ENCODE measurements at regions not wholly inside any gene's neighbourhood (a gene's known extent, or its start where the extent isn't known, plus 50 kb on each side); places are given as distances from the start of the nearest gene placed in this dataset.

- TF ChIP-seq MXI1 (IDR thresholded peaks at IDR 0.05; ENCODE audit: low read depth, low read length) = no peak
These were observed 458.6 kb downstream of the ZNF608 start (continued) for GRCh38 chr5:124287813-124288212.

GRCh38 chr5:124285733-124286132 lies 460.7 kb downstream of the ZNF608 start:
- TF ChIP-seq CHD2 (IDR thresholded peaks at IDR 0.05; ENCODE audit: low read length, partially characterized antibody) = no peak
- no peak for TF ChIP-seq MAX (IDR thresholded peaks at IDR 0.05; ENCODE audit: low read depth)
- no peak for TF ChIP-seq CTCF (IDR thresholded peaks at IDR 0.05)
- TF ChIP-seq NRF1 (IDR thresholded peaks at IDR 0.05; ENCODE audit: low read depth, low read length) = no peak
- TF ChIP-seq ELF1 (IDR thresholded peaks at IDR 0.05) = no peak
- TF ChIP-seq USF2 (IDR thresholded peaks at IDR 0.05; ENCODE audit: borderline replicate concordance, low read depth, low read length) = no peak
- no peak for TF ChIP-seq TAF1 (IDR thresholded peaks at IDR 0.05; ENCODE audit: borderline replicate concordance, low read depth, low read length)
- no peak for TF ChIP-seq NFIC (IDR thresholded peaks at IDR 0.05; ENCODE audit: borderline replicate concordance)
- no peak for TF ChIP-seq FOSL2 (IDR thresholded peaks at IDR 0.05; ENCODE audit: borderline replicate concordance, low read depth)
- TF ChIP-seq REST (IDR thresholded peaks at IDR 0.05; ENCODE audit: low read depth, low read length) = no peak
- no peak for TF ChIP-seq RAD21 (IDR thresholded peaks at IDR 0.05; ENCODE audit: low read length)
- TF ChIP-seq TCF12 (IDR thresholded peaks at IDR 0.05) = no peak
- TF ChIP-seq POLR2AphosphoS5 (IDR thresholded peaks at IDR 0.05; ENCODE audit: low read depth, low read length) = no peak
- POLR2A ChIA-PET = no interaction called here
- H3K9ac ChIP-seq = no peak overlapping the region
- no peaks in the 10 kb centered on the region for H3K9me3 ChIP-seq
- H3K4me3 ChIP-seq (ENCODE audit: low read depth in 2 of 2, low read length in 1 of 2) = no peak overlapping the region
- no peaks in the 10 kb centered on the region for H3K36me3 ChIP-seq (replicated peaks in 1 of 2; ENCODE audit: control insufficient read depth in 1 of 2, insufficient read depth in 2 of 2, low read length in 1 of 2)
- H3K4me1 ChIP-seq (ENCODE audit: control insufficient read depth in 1 of 2, insufficient read depth in 2 of 2, low read depth in 1 of 2, low read length in 1 of 2) = peaks cover 0 to 8% of the 10 kb centered on the region in 2 experiments; a peak in 1 of 4 replicates
- no peak for DNase-seq
- H3F3A ChIP-seq (replicated peaks; ENCODE audit: insufficient read depth) = no peaks in the 10 kb centered on the region
- H4K20me1 ChIP-seq (ENCODE audit: insufficient read depth) = no peaks in the 10 kb centered on the region
- H3K9me2 ChIP-seq = no peaks in the 10 kb centered on the region
- no peak overlapping the region for H3K27ac ChIP-seq (ENCODE audit: low read depth in 2 of 2, low read length in 1 of 2)
- H3K79me2 ChIP-seq (ENCODE audit: insufficient read depth) = no peaks in the 10 kb centered on the region
- WGBS (ENCODE audit: low lambda C conversion rate) = 70% methylated on average over 1 of the region's 1 CpG
- no peak overlapping the region for H2AFZ ChIP-seq (ENCODE audit: low read depth)
- CTCF ChIA-PET = no interaction called here
- no peaks in the 10 kb centered on the region for H3K27me3 ChIP-seq (ENCODE audit: insufficient read depth)
- no peak overlapping the region for H3K4me2 ChIP-seq

Data from SK-N-SH (cell line).